ENCODE measurements at regions not wholly inside any gene's neighbourhood (a gene's known extent, or its start where the extent isn't known, plus 50 kb on each side); places are given as distances from the start of the nearest gene placed in this dataset.
"Not testable (repeated sequence)": the region's sequence is repeated elsewhere in the genome, so short reads cannot be mapped to it uniquely, and the experiment has no call there.

GRCh38 chr12:71321130-71321529, 118.5 kb upstream of the LGR5 start:
- no peaks in the 10 kb centered on the region for H3K4me1 ChIP-seq (ENCODE audit: insufficient read depth, low read length)
- Mint-ChIP-seq H3K9me3 (peaks cover 6 to 35% (median 31%) of the 10 kb centered on the region in 8 donors), H3K36me3 (peaks cover 0 to 3% of the 10 kb centered on the region in 2 donors), H3K27ac (no peak overlapping the region), H3K4me3 (no peak overlapping the region), H3K27me3 (peaks cover 0 to 1% of the 10 kb centered on the region in 2 donors), H3K4me1 (no peaks in the 10 kb centered on the region)
- ChIA-PET CTCF (ENCODE audit: partially characterized antibody) (no interaction called here), POLR2A (ENCODE audit: partially characterized antibody) (no interaction called here)
- no peaks in the 10 kb centered on the region for H3K27me3 ChIP-seq (ENCODE audit: insufficient read depth, low read length)
- no peak overlapping the region for H3K27ac ChIP-seq (ENCODE audit: low read depth, low read length)
- intact Hi-C loops (cut with micrococcal nuclease), result no loop called here
- no peaks in the 10 kb centered on the region for H3K36me3 ChIP-seq (ENCODE audit: insufficient read depth, low read length)
- DNase-seq, result no peak
- H3K9me3 ChIP-seq (ENCODE audit: control insufficient read depth in 1 of 2, low read length in 2 of 2), result peaks cover 0 to 4% of the 10 kb centered on the region in 2 donors
- no peak overlapping the region for H3K4me3 ChIP-seq (ENCODE audit: low read length in 2 of 2)

GRCh38 chr12:71315328-71315985, 124.1 kb upstream of the LGR5 start:
- Histone ChIP-seq H3K36me3 (ENCODE audit: insufficient read depth, low read length) (no peaks in the 10 kb centered on the region), H3K27ac (ENCODE audit: low read depth, low read length) (no peak overlapping the region), H3K4me1 (ENCODE audit: insufficient read depth, low read length) (no peaks in the 10 kb centered on the region), H3K27me3 (ENCODE audit: insufficient read depth, low read length) (no peaks in the 10 kb centered on the region), H3K4me3 (ENCODE audit: low read length in 2 of 2) (no peak overlapping the region), H3K9me3 (ENCODE audit: control insufficient read depth in 1 of 2, low read length in 2 of 2) (peaks cover 0 to under 1% of the 10 kb centered on the region in 2 donors)
- ChIA-PET POLR2A (ENCODE audit: partially characterized antibody) (no interaction called here), CTCF (ENCODE audit: partially characterized antibody) (interaction anchor here (0.8 kb wide), 1 partner anchor 9 kb away, joined by 3 read pairs; no protein-coding TSS in a partner anchor)
- no peak for DNase-seq
- H3K27me3 Mint-ChIP-seq, result no peaks in the 10 kb centered on the region
- no peaks in the 10 kb centered on the region for H3K4me1 Mint-ChIP-seq
- intact Hi-C loops (cut with micrococcal nuclease), result no loop called here
- H3K4me3 Mint-ChIP-seq, result no peak overlapping the region
- H3K27ac Mint-ChIP-seq, result no peak overlapping the region
- H3K9me3 Mint-ChIP-seq, result peaks cover 0 to 14% (median 13%) of the 10 kb centered on the region in 8 donors
- peaks cover 0 to 3% of the 10 kb centered on the region in 2 donors for H3K36me3 Mint-ChIP-seq

GRCh38 chr12:71312768-71313403, 126.7 kb upstream of the LGR5 start:
- H3K27ac Mint-ChIP-seq, result no peak overlapping the region
- POLR2A ChIA-PET (ENCODE audit: partially characterized antibody), result no interaction called here
- H3K9me3 Mint-ChIP-seq, result peaks cover 0 to 9% (median 3%) of the 10 kb centered on the region in 8 donors
- no peak for DNase-seq
- no peaks in the 10 kb centered on the region for H3K36me3 ChIP-seq (ENCODE audit: insufficient read depth, low read length)
- H3K4me1 ChIP-seq (ENCODE audit: insufficient read depth, low read length), result no peaks in the 10 kb centered on the region
- H3K36me3 Mint-ChIP-seq, result no peaks in the 10 kb centered on the region
- H3K27ac ChIP-seq (ENCODE audit: low read depth, low read length), result no peak overlapping the region
- H3K4me3 Mint-ChIP-seq, result no peak overlapping the region
- no peaks in the 10 kb centered on the region for H3K9me3 ChIP-seq (ENCODE audit: control insufficient read depth in 1 of 2, low read length in 2 of 2)
- no peak overlapping the region for H3K4me3 ChIP-seq (ENCODE audit: low read length in 2 of 2)
- no peaks in the 10 kb centered on the region for H3K4me1 Mint-ChIP-seq
- intact Hi-C loops (cut with micrococcal nuclease), result no loop called here
- no peaks in the 10 kb centered on the region for H3K27me3 Mint-ChIP-seq
- no peaks in the 10 kb centered on the region for H3K27me3 ChIP-seq (ENCODE audit: insufficient read depth, low read length)
- CTCF ChIA-PET (ENCODE audit: partially characterized antibody), result no interaction called here

GRCh38 chr12:71311611-71312010, 128.0 kb upstream of the LGR5 start:
- POLR2A ChIA-PET (ENCODE audit: partially characterized antibody); intact Hi-C loops (cut with micrococcal nuclease); H3K27me3 Mint-ChIP-seq; CTCF ChIA-PET (ENCODE audit: partially characterized antibody); DNase-seq; H3K9me3 Mint-ChIP-seq; H3K36me3 ChIP-seq (ENCODE audit: insufficient read depth, low read length); H3K4me3 ChIP-seq (ENCODE audit: low read length in 2 of 2); H3K27me3 ChIP-seq (ENCODE audit: insufficient read depth, low read length); H3K4me1 ChIP-seq (ENCODE audit: insufficient read depth, low read length); H3K36me3 Mint-ChIP-seq; H3K9me3 ChIP-seq (ENCODE audit: control insufficient read depth in 1 of 2, low read length in 2 of 2); H3K4me3 Mint-ChIP-seq; H3K4me1 Mint-ChIP-seq; H3K27ac Mint-ChIP-seq; H3K27ac ChIP-seq (ENCODE audit: low read depth, low read length): not testable (repeated sequence)

GRCh38 chr12:71306808-71307207, 132.8 kb upstream of the LGR5 start:
- POLR2A ChIA-PET (ENCODE audit: partially characterized antibody), result no interaction called here
- no peaks in the 10 kb centered on the region for H3K9me3 ChIP-seq (ENCODE audit: control insufficient read depth in 1 of 2, low read length in 2 of 2)
- no peak overlapping the region for H3K4me3 ChIP-seq (ENCODE audit: low read length in 2 of 2)
- H3K4me1 ChIP-seq (ENCODE audit: insufficient read depth, low read length), result no peaks in the 10 kb centered on the region
- no peaks in the 10 kb centered on the region for H3K36me3 ChIP-seq (ENCODE audit: insufficient read depth, low read length)
- CTCF ChIA-PET (ENCODE audit: partially characterized antibody), result no interaction called here
- H3K9me3 Mint-ChIP-seq, result peaks cover 0 to 8% (median 0%) of the 10 kb centered on the region in 8 donors
- no peaks in the 10 kb centered on the region for H3K4me1 Mint-ChIP-seq
- no peaks in the 10 kb centered on the region for H3K36me3 Mint-ChIP-seq
- DNase-seq, result no peak
- H3K27me3 Mint-ChIP-seq, result no peaks in the 10 kb centered on the region
- intact Hi-C loops (cut with micrococcal nuclease), result no loop called here
- H3K27me3 ChIP-seq (ENCODE audit: insufficient read depth, low read length), result no peaks in the 10 kb centered on the region
- no peak overlapping the region for H3K4me3 Mint-ChIP-seq
- no peak overlapping the region for H3K27ac Mint-ChIP-seq
- H3K27ac ChIP-seq (ENCODE audit: low read depth, low read length), result no peak overlapping the region

- Mint-ChIP-seq H3K36me3 (no peaks in the 10 kb centered on the region), H3K27me3 (peaks cover 0 to 3% of the 10 kb centered on the region in 2 donors), H3K9me3 (peaks cover 0 to 5% (median 0%) of the 10 kb centered on the region in 8 donors), H3K4me1 (no peaks in the 10 kb centered on the region), H3K4me3 (no peak overlapping the region), H3K27ac (no peak overlapping the region)
- H3K36me3 ChIP-seq (ENCODE audit: insufficient read depth, low read length), result no peaks in the 10 kb centered on the region
- CTCF ChIA-PET (ENCODE audit: partially characterized antibody), result no interaction called here
- no peak overlapping the region for H3K4me3 ChIP-seq (ENCODE audit: low read length in 2 of 2)
- H3K4me1 ChIP-seq (ENCODE audit: insufficient read depth, low read length), result no peaks in the 10 kb centered on the region
- POLR2A ChIA-PET (ENCODE audit: partially characterized antibody), result no interaction called here
- intact Hi-C loops (cut with micrococcal nuclease), result no loop called here
- H3K9me3 ChIP-seq (ENCODE audit: control insufficient read depth in 1 of 2, low read length in 2 of 2), result no peaks in the 10 kb centered on the region
- DNase-seq, result no peak
- H3K27me3 ChIP-seq (ENCODE audit: insufficient read depth, low read length), result no peaks in the 10 kb centered on the region
- no peak overlapping the region for H3K27ac ChIP-seq (ENCODE audit: low read depth, low read length)
Observed at GRCh38 chr12:71304306-71304705, 135.3 kb upstream of the LGR5 start.

- no peak for DNase-seq
- peaks cover 0 to 3% (median 0%) of the 10 kb centered on the region in 8 donors for H3K9me3 Mint-ChIP-seq
- H3K27ac Mint-ChIP-seq, result no peak overlapping the region
- Histone ChIP-seq H3K9me3 (ENCODE audit: control insufficient read depth in 1 of 2, low read length in 2 of 2) (no peaks in the 10 kb centered on the region), H3K4me1 (ENCODE audit: insufficient read depth, low read length) (no peaks in the 10 kb centered on the region), H3K27me3 (ENCODE audit: insufficient read depth, low read length) (no peaks in the 10 kb centered on the region), H3K27ac (ENCODE audit: low read depth, low read length) (no peak overlapping the region), H3K36me3 (ENCODE audit: insufficient read depth, low read length) (no peaks in the 10 kb centered on the region), H3K4me3 (ENCODE audit: low read length in 2 of 2) (no peak overlapping the region)
- no peaks in the 10 kb centered on the region for H3K36me3 Mint-ChIP-seq
- intact Hi-C loops (cut with micrococcal nuclease), result no loop called here
- POLR2A ChIA-PET (ENCODE audit: partially characterized antibody), result no interaction called here
- CTCF ChIA-PET (ENCODE audit: partially characterized antibody), result no interaction called here
- H3K4me3 Mint-ChIP-seq, result no peak overlapping the region
- H3K4me1 Mint-ChIP-seq, result no peaks in the 10 kb centered on the region
- peaks cover 0 to 3% of the 10 kb centered on the region in 2 donors for H3K27me3 Mint-ChIP-seq
Observed at GRCh38 chr12:71303199-71303598, 136.4 kb upstream of the LGR5 start.

Measured in CD4-positive, alpha-beta memory T cell (primary cell).